ENCODE measurements at regions not wholly inside any gene's neighbourhood (a gene's known extent, or its start where the extent isn't known, plus 50 kb on each side); places are given as distances from the start of the nearest gene placed in this dataset.

DNA sequence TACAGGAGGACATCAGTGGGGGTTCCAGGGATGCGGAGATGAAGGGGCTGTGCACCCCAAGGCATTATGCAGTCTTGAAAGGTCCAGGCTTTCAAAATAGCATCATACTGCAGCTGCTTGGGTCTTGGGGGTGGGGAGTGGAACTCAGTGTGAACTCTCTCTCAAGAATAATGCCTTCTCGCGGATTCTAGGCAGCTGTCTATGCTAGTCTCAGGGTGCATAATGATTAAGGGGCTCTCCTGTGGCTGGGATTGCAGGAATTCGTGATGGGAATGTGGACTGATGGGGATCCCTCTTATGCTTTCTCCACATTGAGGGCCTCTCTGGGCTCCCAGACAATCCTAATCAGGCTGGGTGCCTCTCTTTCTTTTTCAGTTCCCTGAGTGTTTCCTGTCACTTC, 172.2 kb upstream of the ARHGAP24 start (continued):
- TF ChIP-seq, protein P1, sequence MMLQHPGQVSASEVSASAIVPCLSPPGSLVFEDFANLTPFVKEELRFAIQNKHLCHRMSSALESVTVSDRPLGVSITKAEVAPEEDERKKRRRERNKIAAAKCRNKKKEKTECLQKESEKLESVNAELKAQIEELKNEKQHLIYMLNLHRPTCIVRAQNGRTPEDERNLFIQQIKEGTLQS (IDR thresholded peaks at IDR 0.05) = no peak
- no peak for TF ChIP-seq HNF4A (conservative IDR thresholded peaks at IDR 0.05)
- TF ChIP-seq FOXA1 (IDR thresholded peaks at IDR 0.05) = no peak
- no peak for TF ChIP-seq NR2F2 (IDR thresholded peaks at IDR 0.05)
- TF ChIP-seq RXRA (IDR thresholded peaks at IDR 0.05) = no peak
- TF ChIP-seq FOXA2 (IDR thresholded peaks at IDR 0.05) = no peak
- no peak for TF ChIP-seq YY1 (IDR thresholded peaks at IDR 0.05)
- TF ChIP-seq, protein P2, sequence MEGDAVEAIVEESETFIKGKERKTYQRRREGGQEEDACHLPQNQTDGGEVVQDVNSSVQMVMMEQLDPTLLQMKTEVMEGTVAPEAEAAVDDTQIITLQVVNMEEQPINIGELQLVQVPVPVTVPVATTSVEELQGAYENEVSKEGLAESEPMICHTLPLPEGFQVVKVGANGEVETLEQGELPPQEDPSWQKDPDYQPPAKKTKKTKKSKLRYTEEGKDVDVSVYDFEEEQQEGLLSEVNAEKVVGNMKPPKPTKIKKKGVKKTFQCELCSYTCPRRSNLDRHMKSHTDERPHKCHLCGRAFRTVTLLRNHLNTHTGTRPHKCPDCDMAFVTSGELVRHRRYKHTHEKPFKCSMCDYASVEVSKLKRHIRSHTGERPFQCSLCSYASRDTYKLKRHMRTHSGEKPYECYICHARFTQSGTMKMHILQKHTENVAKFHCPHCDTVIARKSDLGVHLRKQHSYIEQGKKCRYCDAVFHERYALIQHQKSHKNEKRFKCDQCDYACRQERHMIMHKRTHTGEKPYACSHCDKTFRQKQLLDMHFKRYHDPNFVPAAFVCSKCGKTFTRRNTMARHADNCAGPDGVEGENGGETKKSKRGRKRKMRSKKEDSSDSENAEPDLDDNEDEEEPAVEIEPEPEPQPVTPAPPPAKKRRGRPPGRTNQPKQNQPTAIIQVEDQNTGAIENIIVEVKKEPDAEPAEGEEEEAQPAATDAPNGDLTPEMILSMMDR (IDR thresholded peaks at IDR 0.05; ENCODE audit: low read depth, low read length, missing input control) = no peak
- no peak for TF ChIP-seq JUND (IDR thresholded peaks at IDR 0.05)
- TF ChIP-seq HNF4G (IDR thresholded peaks at IDR 0.05) = no peak
- no peak for TF ChIP-seq RAD21 (IDR thresholded peaks at IDR 0.05)

DNA sequence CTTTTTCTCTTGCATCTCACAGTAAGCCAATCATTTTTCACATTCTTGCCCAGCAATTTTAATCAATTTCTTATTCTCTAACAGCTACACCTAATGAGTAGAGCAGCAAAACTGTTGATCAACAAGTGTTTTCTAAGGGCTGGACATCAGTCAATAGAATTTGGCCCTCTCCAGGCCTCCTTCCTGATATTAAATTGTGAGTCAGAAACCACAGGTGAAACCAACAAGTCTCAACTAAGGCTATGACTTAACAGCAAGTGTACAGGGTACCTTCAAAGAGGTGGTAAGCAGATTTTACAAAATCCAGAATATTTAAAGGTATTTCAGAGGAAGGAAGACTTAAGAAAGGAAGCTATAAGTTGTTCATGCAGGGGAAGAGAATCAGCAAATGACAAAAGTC, 156.5 kb upstream of the ARHGAP24 start:
- Histone ChIP-seq H3K27ac (ENCODE audit: low read depth in 1 of 2, low read length in 2 of 2) (no peak overlapping the region), H3K4me1 (ENCODE audit: control insufficient read depth in 4 of 4, insufficient read depth in 4 of 4, low read length in 3 of 4) (no peaks in the 10 kb centered on the region), H3K9me3 (ENCODE audit: control insufficient read depth in 4 of 4, low read length in 3 of 4) (peaks cover 1 to 16% (median 6%) of the 10 kb centered on the region in 4 donors), H3K4me3 (ENCODE audit: low read depth in 1 of 3, low read length in 3 of 3) (no peak overlapping the region), H3K9ac (ENCODE audit: low read depth in 1 of 2, low read length in 2 of 2) (no peak overlapping the region), H3K27me3 (ENCODE audit: control insufficient read depth in 4 of 4, insufficient read depth in 4 of 4, low read length in 3 of 4) (no peaks in the 10 kb centered on the region), H3K36me3 (ENCODE audit: control insufficient read depth in 4 of 4, insufficient read depth in 3 of 4, low read depth in 1 of 4, low read length in 3 of 4) (no peaks in the 10 kb centered on the region)
- TF ChIP-seq SP1 (IDR thresholded peaks at IDR 0.05) (no peak), FOXA1 (IDR thresholded peaks at IDR 0.05) (no peak), YY1 (IDR thresholded peaks at IDR 0.05) (no peak), RXRA (IDR thresholded peaks at IDR 0.05) (no peak), FOXA2 (IDR thresholded peaks at IDR 0.05) (no peak), EGR1 (IDR thresholded peaks at IDR 0.05; ENCODE audit: low read depth in 2 of 2) (no peak), TAF1 (conservative IDR thresholded peaks at IDR 0.05) (no peak), RAD21 (IDR thresholded peaks at IDR 0.05) (no peak)
- TF ChIP-seq, protein P1 (IDR thresholded peaks at IDR 0.05) = no peak
- TF ChIP-seq, protein P3, sequence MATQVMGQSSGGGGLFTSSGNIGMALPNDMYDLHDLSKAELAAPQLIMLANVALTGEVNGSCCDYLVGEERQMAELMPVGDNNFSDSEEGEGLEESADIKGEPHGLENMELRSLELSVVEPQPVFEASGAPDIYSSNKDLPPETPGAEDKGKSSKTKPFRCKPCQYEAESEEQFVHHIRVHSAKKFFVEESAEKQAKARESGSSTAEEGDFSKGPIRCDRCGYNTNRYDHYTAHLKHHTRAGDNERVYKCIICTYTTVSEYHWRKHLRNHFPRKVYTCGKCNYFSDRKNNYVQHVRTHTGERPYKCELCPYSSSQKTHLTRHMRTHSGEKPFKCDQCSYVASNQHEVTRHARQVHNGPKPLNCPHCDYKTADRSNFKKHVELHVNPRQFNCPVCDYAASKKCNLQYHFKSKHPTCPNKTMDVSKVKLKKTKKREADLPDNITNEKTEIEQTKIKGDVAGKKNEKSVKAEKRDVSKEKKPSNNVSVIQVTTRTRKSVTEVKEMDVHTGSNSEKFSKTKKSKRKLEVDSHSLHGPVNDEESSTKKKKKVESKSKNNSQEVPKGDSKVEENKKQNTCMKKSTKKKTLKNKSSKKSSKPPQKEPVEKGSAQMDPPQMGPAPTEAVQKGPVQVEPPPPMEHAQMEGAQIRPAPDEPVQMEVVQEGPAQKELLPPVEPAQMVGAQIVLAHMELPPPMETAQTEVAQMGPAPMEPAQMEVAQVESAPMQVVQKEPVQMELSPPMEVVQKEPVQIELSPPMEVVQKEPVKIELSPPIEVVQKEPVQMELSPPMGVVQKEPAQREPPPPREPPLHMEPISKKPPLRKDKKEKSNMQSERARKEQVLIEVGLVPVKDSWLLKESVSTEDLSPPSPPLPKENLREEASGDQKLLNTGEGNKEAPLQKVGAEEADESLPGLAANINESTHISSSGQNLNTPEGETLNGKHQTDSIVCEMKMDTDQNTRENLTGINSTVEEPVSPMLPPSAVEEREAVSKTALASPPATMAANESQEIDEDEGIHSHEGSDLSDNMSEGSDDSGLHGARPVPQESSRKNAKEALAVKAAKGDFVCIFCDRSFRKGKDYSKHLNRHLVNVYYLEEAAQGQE (IDR thresholded peaks at IDR 0.05) = no peak
- TF ChIP-seq, protein P2 (IDR thresholded peaks at IDR 0.05; ENCODE audit: low read depth, low read length, missing input control) = no peak
- no peak for DNase-seq (ENCODE audit: low spot score)
